ENCODE measurements at regions not wholly inside any gene's neighbourhood (a gene's known extent, or its start where the extent isn't known, plus 50 kb on each side); places are given as distances from the start of the nearest gene placed in this dataset.

DNA sequence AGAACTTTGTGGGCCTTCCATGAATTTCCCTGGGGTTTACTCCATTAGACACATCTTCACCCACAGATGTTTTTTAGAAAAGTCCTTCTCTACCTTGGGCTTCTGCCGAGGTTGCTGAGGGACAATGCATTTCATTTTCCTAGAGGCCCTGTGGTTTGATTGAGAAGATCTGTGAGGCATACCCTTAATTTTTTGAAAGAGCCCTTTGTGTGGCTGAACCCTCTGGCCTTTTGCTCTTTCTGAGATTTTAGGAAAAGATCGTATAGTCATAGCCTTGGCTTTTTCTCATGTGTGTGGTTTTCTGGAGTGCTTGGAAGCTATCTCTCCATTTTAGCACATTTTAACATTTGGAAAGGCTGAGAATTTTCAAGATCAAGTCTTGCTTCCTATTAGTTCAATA lies 119.8 kb upstream of the LYZL1 start:
- no peak overlapping the region for H3K27ac ChIP-seq (ENCODE audit: control insufficient read depth, insufficient read depth, low read length)
- TF ChIP-seq EZH2 (IDR thresholded peaks at IDR 0.05; ENCODE audit: low read length): no peak
- no peak for TF ChIP-seq CTCF (optimal IDR thresholded peaks at IDR 0.05 in 1 of 3, IDR thresholded peaks at IDR 0.05 in 1 of 3, conservative IDR thresholded peaks at IDR 0.05 in 1 of 3; ENCODE audit: extremely low read depth in 1 of 3, insufficient read depth in 2 of 3, low read length in 3 of 3)
- no peak overlapping the region for H3K4me3 ChIP-seq (ENCODE audit: control insufficient read depth in 2 of 3, extremely low read depth in 1 of 3, insufficient read depth in 2 of 3, low read depth in 1 of 3, low read length in 3 of 3)
- no peaks in the 10 kb centered on the region for H3K27me3 ChIP-seq (ENCODE audit: control insufficient read depth, extremely low read depth, insufficient read depth, low read length)
- no peak for FAIRE-seq
- no peak overlapping the region for H3K4me2 ChIP-seq (ENCODE audit: control insufficient read depth, extremely low read depth, insufficient read depth, low read depth, low read length)
- DNase-seq (ENCODE audit: low read depth, low spot score): no peak
- no peaks in the 10 kb centered on the region for H3K9me1 ChIP-seq (ENCODE audit: control insufficient read depth, extremely low read depth, insufficient read depth, low read length)
- H3K9me3 ChIP-seq (ENCODE audit: control insufficient read depth, low read depth, low read length): peaks cover 3% of the 10 kb centered on the region
- peaks cover 3% of the 10 kb centered on the region for H3K4me1 ChIP-seq (ENCODE audit: control insufficient read depth, extremely low read depth, insufficient read depth, low read length)
- H3K79me2 ChIP-seq (ENCODE audit: control insufficient read depth, insufficient read depth, low read length): no peaks in the 10 kb centered on the region
- H3K36me3 ChIP-seq (ENCODE audit: control insufficient read depth in 2 of 2, extremely low read depth in 1 of 2, insufficient read depth in 2 of 2, low read length in 2 of 2): no peaks in the 10 kb centered on the region
- dilution Hi-C loops (cut with MboI; ENCODE audit: extremely low pct_ligation_motif_present, low sequenced_read_pairs): no loop called here
- no peak overlapping the region for H3K9ac ChIP-seq (ENCODE audit: control insufficient read depth, extremely low read depth, insufficient read depth, low read length)
- no peaks in the 10 kb centered on the region for H4K20me1 ChIP-seq (ENCODE audit: control insufficient read depth, extremely low read depth, insufficient read depth, low read length)
- no peak overlapping the region for H2AFZ ChIP-seq (ENCODE audit: control insufficient read depth, low read length)

GRCh38 chr10:29171717-29172116 lies 117.2 kb upstream of the LYZL1 start:
- no peaks in the 10 kb centered on the region for H4K20me1 ChIP-seq (ENCODE audit: control insufficient read depth, extremely low read depth, insufficient read depth, low read length)
- no peak for TF ChIP-seq CTCF (optimal IDR thresholded peaks at IDR 0.05 in 1 of 3, IDR thresholded peaks at IDR 0.05 in 1 of 3, conservative IDR thresholded peaks at IDR 0.05 in 1 of 3; ENCODE audit: extremely low read depth in 1 of 3, insufficient read depth in 2 of 3, low read length in 3 of 3)
- no peak for TF ChIP-seq EZH2 (IDR thresholded peaks at IDR 0.05; ENCODE audit: low read length)
- H3K27me3 ChIP-seq (ENCODE audit: control insufficient read depth, extremely low read depth, insufficient read depth, low read length): no peaks in the 10 kb centered on the region
- no peak for FAIRE-seq
- no peaks in the 10 kb centered on the region for H3K36me3 ChIP-seq (ENCODE audit: control insufficient read depth in 2 of 2, extremely low read depth in 1 of 2, insufficient read depth in 2 of 2, low read length in 2 of 2)
- no peaks in the 10 kb centered on the region for H3K9me1 ChIP-seq (ENCODE audit: control insufficient read depth, extremely low read depth, insufficient read depth, low read length)
- dilution Hi-C loops (cut with MboI; ENCODE audit: extremely low pct_ligation_motif_present, low sequenced_read_pairs): no loop called here
- H3K9ac ChIP-seq (ENCODE audit: control insufficient read depth, extremely low read depth, insufficient read depth, low read length): no peak overlapping the region
- H3K4me2 ChIP-seq (ENCODE audit: control insufficient read depth, extremely low read depth, insufficient read depth, low read depth, low read length): no peak overlapping the region
- H3K27ac ChIP-seq (ENCODE audit: control insufficient read depth, insufficient read depth, low read length): no peak overlapping the region
- H3K4me3 ChIP-seq (ENCODE audit: control insufficient read depth in 2 of 3, extremely low read depth in 1 of 3, insufficient read depth in 2 of 3, low read depth in 1 of 3, low read length in 3 of 3): no peak overlapping the region
- H3K4me1 ChIP-seq (ENCODE audit: control insufficient read depth, extremely low read depth, insufficient read depth, low read length): no peaks in the 10 kb centered on the region
- H2AFZ ChIP-seq (ENCODE audit: control insufficient read depth, low read length): no peak overlapping the region
- H3K79me2 ChIP-seq (ENCODE audit: control insufficient read depth, insufficient read depth, low read length): no peaks in the 10 kb centered on the region
- no peaks in the 10 kb centered on the region for H3K9me3 ChIP-seq (ENCODE audit: control insufficient read depth, low read depth, low read length)
- no peak for DNase-seq (ENCODE audit: low read depth, low spot score)
